ENCODE measurements at regions not wholly inside any gene's neighbourhood (a gene's known extent, or its start where the extent isn't known, plus 50 kb on each side); places are given as distances from the start of the nearest gene placed in this dataset.

GRCh38 chr18:77572537-77572936, 322.9 kb downstream of the GALR1 start:
- no peaks in the 10 kb centered on the region for H3K9me3 ChIP-seq
- no peaks in the 10 kb centered on the region for H3K36me3 ChIP-seq
- no peak overlapping the region for H3K4me3 ChIP-seq
- H3K27me3 ChIP-seq = no peaks in the 10 kb centered on the region
- DNase-seq = no peak

- no peaks in the 10 kb centered on the region for H3K27me3 ChIP-seq
- no peak for DNase-seq
- H3K36me3 ChIP-seq = no peaks in the 10 kb centered on the region
- no peak overlapping the region for H3K4me3 ChIP-seq
- no peaks in the 10 kb centered on the region for H3K9me3 ChIP-seq
These were observed 323.9 kb downstream of the GALR1 start for GRCh38 chr18:77573571-77573970.

GRCh38 chr18:77590943-77591515, 341.4 kb downstream of the GALR1 start:
- Histone ChIP-seq H3K36me3 (no peaks in the 10 kb centered on the region), H3K4me3 (no peak overlapping the region), H3K27me3 (no peaks in the 10 kb centered on the region), H3K9me3 (no peaks in the 10 kb centered on the region)
- no peak for DNase-seq

GRCh38 chr18:77597726-77598125, 348.1 kb downstream of the GALR1 start:
- no peak for DNase-seq
- Histone ChIP-seq H3K4me3 (no peak overlapping the region), H3K36me3 (no peaks in the 10 kb centered on the region), H3K9me3 (no peaks in the 10 kb centered on the region), H3K27me3 (no peaks in the 10 kb centered on the region)

GRCh38 chr18:77600674-77601073, 351.0 kb downstream of the GALR1 start:
- no peak for DNase-seq
- Histone ChIP-seq H3K36me3 (no peaks in the 10 kb centered on the region), H3K4me3 (no peak overlapping the region), H3K9me3 (no peaks in the 10 kb centered on the region), H3K27me3 (no peaks in the 10 kb centered on the region)

GRCh38 chr18:77601567-77601966, 351.9 kb downstream of the GALR1 start:
- no peaks in the 10 kb centered on the region for H3K9me3 ChIP-seq
- H3K36me3 ChIP-seq = no peaks in the 10 kb centered on the region
- DNase-seq = no peak

GRCh38 chr18:77607087-77607486, 357.4 kb downstream of the GALR1 start:
- no peaks in the 10 kb centered on the region for H3K36me3 ChIP-seq
- no peak for DNase-seq
- no peaks in the 10 kb centered on the region for H3K9me3 ChIP-seq
- no peaks in the 10 kb centered on the region for H3K27me3 ChIP-seq
- H3K4me3 ChIP-seq = no peak overlapping the region

More at GRCh38 chr18:77601567-77601966, 351.9 kb downstream of the GALR1 start:
- Histone ChIP-seq H3K4me3 (no peak overlapping the region), H3K27me3 (no peaks in the 10 kb centered on the region)

- Histone ChIP-seq H3K27me3 (no peaks in the 10 kb centered on the region), H3K4me3 (no peak overlapping the region), H3K36me3 (no peaks in the 10 kb centered on the region), H3K9me3 (no peaks in the 10 kb centered on the region)
- no peak for DNase-seq
These were observed 359.2 kb downstream of the GALR1 start for GRCh38 chr18:77608807-77609206.

- no peaks in the 10 kb centered on the region for H3K9me3 ChIP-seq
- H3K27me3 ChIP-seq = no peaks in the 10 kb centered on the region
- DNase-seq = no peak
- H3K4me3 ChIP-seq = no peak overlapping the region
- no peaks in the 10 kb centered on the region for H3K36me3 ChIP-seq
These were observed 368.0 kb downstream of the GALR1 start for GRCh38 chr18:77617694-77618093.

GRCh38 chr18:77619525-77619924, 369.9 kb downstream of the GALR1 start:
- no peaks in the 10 kb centered on the region for H3K36me3 ChIP-seq
- DNase-seq = no peak
- H3K9me3 ChIP-seq = no peaks in the 10 kb centered on the region
- H3K4me3 ChIP-seq = no peak overlapping the region
- H3K27me3 ChIP-seq = no peaks in the 10 kb centered on the region

- DNase-seq = peak; percentile 40
- peak overlapping the region; percentile 29 for H3K4me3 ChIP-seq
- H3K36me3 ChIP-seq = no peaks in the 10 kb centered on the region
- H3K27me3 ChIP-seq = no peaks in the 10 kb centered on the region
- H3K9me3 ChIP-seq = no peaks in the 10 kb centered on the region
These were observed 372.5 kb downstream of the GALR1 start for GRCh38 chr18:77622009-77622692.

- Histone ChIP-seq H3K4me3 (no peak overlapping the region), H3K9me3 (no peaks in the 10 kb centered on the region), H3K36me3 (no peaks in the 10 kb centered on the region), H3K27me3 (no peaks in the 10 kb centered on the region; the same call in 1 of the 2 replicates)
- DNase-seq = no peak
These were observed 383.1 kb downstream of the GALR1 start for GRCh38 chr18:77632758-77633157.

GRCh38 chr18:77634494-77634893, 384.8 kb downstream of the GALR1 start:
- H3K9me3 ChIP-seq = no peaks in the 10 kb centered on the region
- no peaks in the 10 kb centered on the region for H3K36me3 ChIP-seq
- no peak overlapping the region for H3K4me3 ChIP-seq
- H3K27me3 ChIP-seq = no peaks in the 10 kb centered on the region; the same call in 1 of the 2 replicates
- no peak for DNase-seq

- no peak overlapping the region for H3K4me3 ChIP-seq
- peak; percentile 51 for DNase-seq
- no peaks in the 10 kb centered on the region for H3K36me3 ChIP-seq
- no peaks in the 10 kb centered on the region; the same call in 1 of the 2 replicates for H3K27me3 ChIP-seq
- H3K9me3 ChIP-seq = no peaks in the 10 kb centered on the region
These were observed 385.8 kb downstream of the GALR1 start for GRCh38 chr18:77635451-77635850.

GRCh38 chr18:77635858-77636257, 386.2 kb downstream of the GALR1 start:
- Histone ChIP-seq H3K27me3 (no peaks in the 10 kb centered on the region; the same call in 1 of the 2 replicates), H3K36me3 (no peaks in the 10 kb centered on the region), H3K9me3 (no peaks in the 10 kb centered on the region), H3K4me3 (no peak overlapping the region)
- DNase-seq = no peak

- H3K36me3 ChIP-seq = no peaks in the 10 kb centered on the region
- DNase-seq = no peak
- H3K9me3 ChIP-seq = no peaks in the 10 kb centered on the region
- H3K27me3 ChIP-seq = no peaks in the 10 kb centered on the region
- H3K4me3 ChIP-seq = no peak overlapping the region
These were observed 395.7 kb downstream of the GALR1 start for GRCh38 chr18:77645170-77645872.

- Histone ChIP-seq H3K36me3 (no peaks in the 10 kb centered on the region), H3K4me3 (no peak overlapping the region), H3K9me3 (no peaks in the 10 kb centered on the region), H3K27me3 (no peaks in the 10 kb centered on the region)
- no peak for DNase-seq
These were observed 397.8 kb downstream of the GALR1 start for GRCh38 chr18:77647472-77647871.

- Histone ChIP-seq H3K36me3 (no peaks in the 10 kb centered on the region), H3K27me3 (no peaks in the 10 kb centered on the region), H3K4me3 (no peak overlapping the region), H3K9me3 (no peaks in the 10 kb centered on the region)
- DNase-seq = no peak
These were observed 398.8 kb downstream of the GALR1 start for GRCh38 chr18:77648411-77648810.
